ENCODE measurements at regions not wholly inside any gene's neighbourhood (a gene's known extent, or its start where the extent isn't known, plus 50 kb on each side); places are given as distances from the start of the nearest gene placed in this dataset.

DNA sequence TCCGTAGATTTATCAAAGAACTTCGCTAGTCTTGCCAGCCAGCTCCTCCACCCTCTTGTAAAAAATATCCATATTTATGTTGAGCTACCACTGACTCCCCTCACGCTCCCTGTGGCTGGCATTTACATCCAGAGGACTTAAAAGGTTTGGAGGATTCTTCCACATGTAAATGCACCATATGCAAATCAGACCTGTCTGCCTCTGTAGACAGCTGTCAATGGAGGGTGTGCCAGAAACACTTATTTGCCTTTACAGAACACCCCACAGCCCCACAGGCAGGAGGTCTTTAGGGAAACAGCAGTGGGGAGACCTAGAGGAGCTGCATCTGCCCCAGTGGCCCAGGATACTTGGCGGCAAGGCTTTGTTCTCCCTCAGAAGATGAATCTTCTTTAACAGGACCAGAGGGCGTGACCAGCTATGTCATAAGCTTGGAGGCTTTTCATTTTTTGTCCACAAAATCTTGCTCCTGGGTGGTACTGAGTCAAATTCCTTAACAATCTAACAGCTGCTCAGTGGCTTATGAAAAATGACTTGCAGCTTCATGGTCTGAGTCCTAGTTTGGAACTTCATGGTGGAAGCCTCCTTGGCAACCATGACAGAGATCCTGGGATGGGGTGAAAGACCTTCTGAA lies 535.8 kb downstream of the EBF1 start:
- no peaks in the 10 kb centered on the region for H4K20me1 ChIP-seq (ENCODE audit: insufficient read depth)
- TF ChIP-seq EZH2phosphoT487 (IDR thresholded peaks at IDR 0.05; ENCODE audit: insufficient read depth, low read depth) = no peak
- TF ChIP-seq EZH2 (IDR thresholded peaks at IDR 0.05; ENCODE audit: insufficient read depth, poor library complexity, severe bottlenecking) = no peak
- no peak for DNase-seq
- no peaks in the 10 kb centered on the region for H3K9me2 ChIP-seq (ENCODE audit: insufficient read depth)
- no peaks in the 10 kb centered on the region for H3K27me3 ChIP-seq (replicated peaks; ENCODE audit: insufficient read depth)
- no peak overlapping the region for H3K4me3 ChIP-seq
- no peaks in the 10 kb centered on the region for H3F3A ChIP-seq (ENCODE audit: insufficient read depth)
- H3K4me1 ChIP-seq (ENCODE audit: insufficient read depth) = 0 out of 2 replicates have a peak, but pooled peaks cover 4% of the 10 kb centered on the region
- no peak overlapping the region for H3K27ac ChIP-seq
- no peaks in the 10 kb centered on the region for H3K36me3 ChIP-seq (ENCODE audit: low read depth)
- no peak overlapping the region for H3K9ac ChIP-seq
- in situ Hi-C loops (cut with MboI) = no loop called here
- H2AFZ ChIP-seq = no peak overlapping the region
- H3K9me3 ChIP-seq (ENCODE audit: low read depth) = no peaks in the 10 kb centered on the region
- H3K4me2 ChIP-seq (ENCODE audit: unreplicated experiment) = no peak overlapping the region
- WGBS, 2 experiments (ENCODE audit: low coverage in 1 of 2, low lambda C conversion rate in 2 of 2, missing lambda C conversion rate in 2 of 2) = 88 to 94% methylated on average over 5 of the region's 5 CpGs
- no peaks in the 10 kb centered on the region for H3K79me2 ChIP-seq (ENCODE audit: insufficient read depth)

DNA sequence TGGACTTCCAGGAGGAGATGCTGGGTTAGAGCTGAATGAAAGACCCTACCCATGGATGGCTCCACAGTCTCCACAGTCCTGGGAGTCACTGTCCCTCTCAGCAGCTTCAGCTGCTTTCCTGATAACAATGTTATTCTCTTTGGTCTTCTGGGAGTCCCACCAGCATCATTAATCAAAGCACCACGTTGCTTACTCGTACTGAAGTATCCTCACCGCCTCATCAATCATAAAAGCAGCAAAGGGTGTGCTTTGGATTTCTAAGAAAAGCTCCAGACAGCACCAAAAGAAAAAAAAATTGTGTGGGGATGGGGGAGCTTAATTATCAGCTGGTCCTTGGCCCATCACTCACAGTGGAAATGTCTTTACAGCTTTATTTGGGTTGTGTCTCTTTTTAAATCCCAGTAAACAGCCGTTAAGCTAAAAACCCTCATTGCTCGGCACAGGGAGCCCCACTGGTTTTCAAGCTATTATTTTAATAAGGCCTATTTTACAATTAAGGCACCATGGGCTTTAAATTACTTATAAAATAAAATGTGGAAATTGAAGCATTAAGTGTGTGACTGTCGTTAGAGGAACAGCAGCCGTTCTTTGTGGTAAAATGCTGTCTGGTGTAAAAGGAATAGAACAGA lies 538.0 kb downstream of the EBF1 start:
- Histone ChIP-seq H3K9me2 (ENCODE audit: insufficient read depth) (no peaks in the 10 kb centered on the region), H3K9me3 (ENCODE audit: low read depth) (no peaks in the 10 kb centered on the region), H3K36me3 (ENCODE audit: low read depth) (no peaks in the 10 kb centered on the region), H3F3A (ENCODE audit: insufficient read depth) (no peaks in the 10 kb centered on the region), H3K27me3 (replicated peaks; ENCODE audit: insufficient read depth) (no peaks in the 10 kb centered on the region), H3K9ac (no peak overlapping the region), H3K4me1 (ENCODE audit: insufficient read depth) (0 out of 2 replicates have a peak, but pooled peaks cover 4% of the 10 kb centered on the region), H4K20me1 (ENCODE audit: insufficient read depth) (no peaks in the 10 kb centered on the region), H3K79me2 (ENCODE audit: insufficient read depth) (no peaks in the 10 kb centered on the region), H3K4me3 (no peak overlapping the region), H3K4me2 (ENCODE audit: unreplicated experiment) (no peak overlapping the region), H2AFZ (no peak overlapping the region), H3K27ac (no peak overlapping the region)
- DNase-seq = no peak
- in situ Hi-C loops (cut with MboI) = no loop called here
- TF ChIP-seq EZH2phosphoT487 (IDR thresholded peaks at IDR 0.05; ENCODE audit: insufficient read depth, low read depth) (no peak), EZH2 (IDR thresholded peaks at IDR 0.05; ENCODE audit: insufficient read depth, poor library complexity, severe bottlenecking) (no peak)
- 91 to 94% methylated on average over 7 of the region's 7 CpGs for WGBS, 2 experiments (ENCODE audit: low coverage in 1 of 2, low lambda C conversion rate in 2 of 2, missing lambda C conversion rate in 2 of 2)

DNA sequence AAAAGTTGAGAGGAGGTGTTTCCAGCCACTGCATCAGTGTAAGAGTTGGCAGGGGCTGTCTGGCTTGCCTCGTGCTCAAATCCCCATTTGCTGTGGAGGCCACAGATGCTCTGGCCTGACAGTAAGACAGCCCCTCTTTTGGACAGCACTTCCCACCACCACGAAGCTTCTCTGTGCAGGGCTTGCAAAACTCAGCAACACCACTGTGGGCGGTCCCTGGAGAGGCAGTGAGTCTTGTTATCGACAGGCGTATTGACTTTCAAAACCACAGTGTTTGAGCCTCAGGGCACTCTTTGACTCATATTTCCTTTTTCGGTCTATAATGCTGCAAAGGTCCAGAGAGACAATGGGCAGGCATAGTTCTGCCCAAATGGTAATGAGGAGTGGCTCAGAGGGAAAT lies 539.5 kb downstream of the EBF1 start:
- no peaks in the 10 kb centered on the region for H3K79me2 ChIP-seq (ENCODE audit: insufficient read depth)
- no peak overlapping the region for H3K4me3 ChIP-seq
- no peaks in the 10 kb centered on the region for H3K36me3 ChIP-seq (ENCODE audit: low read depth)
- no peaks in the 10 kb centered on the region for H4K20me1 ChIP-seq (ENCODE audit: insufficient read depth)
- H3K9me3 ChIP-seq (ENCODE audit: low read depth) = no peaks in the 10 kb centered on the region
- no peak overlapping the region for H3K4me2 ChIP-seq (ENCODE audit: unreplicated experiment)
- 0 out of 2 replicates have a peak, but pooled peaks cover 4% of the 10 kb centered on the region for H3K4me1 ChIP-seq (ENCODE audit: insufficient read depth)
- in situ Hi-C loops (cut with MboI) = no loop called here
- DNase-seq = peak; percentile 19
- no peak overlapping the region for H2AFZ ChIP-seq
- H3F3A ChIP-seq (ENCODE audit: insufficient read depth) = no peaks in the 10 kb centered on the region
- WGBS, 2 experiments (ENCODE audit: low coverage in 1 of 2, low lambda C conversion rate in 2 of 2, missing lambda C conversion rate in 2 of 2) = 76 to 77% methylated on average over 6 of the region's 6 CpGs
- no peaks in the 10 kb centered on the region for H3K27me3 ChIP-seq (replicated peaks; ENCODE audit: insufficient read depth)
- TF ChIP-seq EZH2phosphoT487 (IDR thresholded peaks at IDR 0.05; ENCODE audit: insufficient read depth, low read depth) = no peak
- H3K9ac ChIP-seq = no peak overlapping the region
- H3K9me2 ChIP-seq (ENCODE audit: insufficient read depth) = no peaks in the 10 kb centered on the region
- H3K27ac ChIP-seq = no peak overlapping the region

DNA sequence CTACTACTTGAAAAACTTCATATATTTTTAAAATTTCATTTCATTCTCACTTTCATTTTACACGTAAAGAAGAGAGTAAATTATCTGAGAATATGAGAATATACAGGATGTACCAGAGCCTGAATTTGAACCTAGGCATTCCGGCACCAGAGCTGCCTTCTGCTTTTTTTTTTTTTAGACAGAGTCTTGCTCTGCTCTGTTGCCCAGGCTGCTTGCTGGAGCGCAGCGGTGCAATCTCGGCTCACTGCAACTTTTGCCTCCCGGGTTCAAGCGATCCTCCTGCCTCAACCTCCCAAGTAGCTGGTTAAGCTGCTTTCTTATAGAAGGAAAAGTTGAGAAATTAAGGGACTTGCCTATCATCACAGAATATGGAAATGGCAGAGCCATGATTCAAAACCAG lies 540.1 kb downstream of the EBF1 start:
- no peak overlapping the region for H2AFZ ChIP-seq
- H3K9me2 ChIP-seq (ENCODE audit: insufficient read depth) = no peaks in the 10 kb centered on the region
- no peaks in the 10 kb centered on the region for H3K9me3 ChIP-seq (ENCODE audit: low read depth)
- H3K9ac ChIP-seq = no peak overlapping the region
- no peaks in the 10 kb centered on the region for H3K36me3 ChIP-seq (ENCODE audit: low read depth)
- 0 out of 2 replicates have a peak, but pooled peaks cover 4% of the 10 kb centered on the region for H3K4me1 ChIP-seq (ENCODE audit: insufficient read depth)
- H3K4me2 ChIP-seq (ENCODE audit: unreplicated experiment) = no peak overlapping the region
- peaks cover 3% of the 10 kb centered on the region; the same call in 1 of the 2 replicates for H3F3A ChIP-seq (ENCODE audit: insufficient read depth)
- H4K20me1 ChIP-seq (ENCODE audit: insufficient read depth) = no peaks in the 10 kb centered on the region
- no peak overlapping the region for H3K27ac ChIP-seq
- no peak for TF ChIP-seq EZH2phosphoT487 (IDR thresholded peaks at IDR 0.05; ENCODE audit: insufficient read depth, low read depth)
- no peak for TF ChIP-seq EZH2 (IDR thresholded peaks at IDR 0.05; ENCODE audit: insufficient read depth, poor library complexity, severe bottlenecking)
- in situ Hi-C loops (cut with MboI) = no loop called here
- no peaks in the 10 kb centered on the region for H3K79me2 ChIP-seq (ENCODE audit: insufficient read depth)
- no peak for DNase-seq
- WGBS, 2 experiments (ENCODE audit: low coverage in 1 of 2, low lambda C conversion rate in 2 of 2, missing lambda C conversion rate in 2 of 2) = 96 to 97% methylated on average over 7 of the region's 7 CpGs
- H3K4me3 ChIP-seq = no peak overlapping the region
- H3K27me3 ChIP-seq (replicated peaks; ENCODE audit: insufficient read depth) = no peaks in the 10 kb centered on the region

Measured in GM23248 (cell line).